ENCODE measurements at regions not wholly inside any gene's neighbourhood (a gene's known extent, or its start where the extent isn't known, plus 50 kb on each side); places are given as distances from the start of the nearest gene placed in this dataset.
A peak's percentile ranks its signal among the peaks of the same experiment; 100 is the strongest.

GRCh38 chr15:35289024-35289617 lies 204.0 kb upstream of the NANOGP8 start:
- Histone ChIP-seq H3K4me2 (ENCODE audit: low read depth, low read length, poor library complexity, severe bottlenecking) (no peak overlapping the region), H3K9me2 (replicated peaks; ENCODE audit: low read depth, low read length) (no peaks in the 10 kb centered on the region), H3K27me3 (ENCODE audit: insufficient read depth, low read length, poor library complexity, severe bottlenecking) (no peaks in the 10 kb centered on the region), H3K4me3 (ENCODE audit: low read length, poor library complexity, severe bottlenecking) (no peak overlapping the region), H3K4me1 (ENCODE audit: insufficient read depth, low read length, poor library complexity, severe bottlenecking) (no peaks in the 10 kb centered on the region), H3K9ac (ENCODE audit: low read depth, low read length, poor library complexity, severe bottlenecking) (no peak overlapping the region), H2AFZ (ENCODE audit: low read length) (no peak overlapping the region), H3F3A (ENCODE audit: low read depth) (no peaks in the 10 kb centered on the region), H4K20me1 (ENCODE audit: insufficient read depth, low read length, poor library complexity, severe bottlenecking) (no peaks in the 10 kb centered on the region), H3K79me2 (ENCODE audit: insufficient read depth, low read length) (no peaks in the 10 kb centered on the region), H3K9me3 (ENCODE audit: insufficient read depth, low read depth, low read length) (no peaks in the 10 kb centered on the region), H3K36me3 (ENCODE audit: insufficient read depth, low read length) (no peaks in the 10 kb centered on the region)
- peak; percentile 91 for TF ChIP-seq CTCF (conservative IDR thresholded peaks at IDR 0.05; ENCODE audit: low read length)
- TF ChIP-seq EZH2phosphoT487 (IDR thresholded peaks at IDR 0.05; ENCODE audit: borderline replicate concordance) = no peak

GRCh38 chr15:35288580-35288979 lies 203.5 kb upstream of the NANOGP8 start:
- H3F3A ChIP-seq (ENCODE audit: low read depth) = no peaks in the 10 kb centered on the region
- H3K9me3 ChIP-seq (ENCODE audit: insufficient read depth, low read depth, low read length) = no peaks in the 10 kb centered on the region
- H3K4me3 ChIP-seq (ENCODE audit: low read length, poor library complexity, severe bottlenecking) = no peak overlapping the region
- H3K9me2 ChIP-seq (replicated peaks; ENCODE audit: low read depth, low read length) = no peaks in the 10 kb centered on the region
- H4K20me1 ChIP-seq (ENCODE audit: insufficient read depth, low read length, poor library complexity, severe bottlenecking) = no peaks in the 10 kb centered on the region
- H3K79me2 ChIP-seq (ENCODE audit: insufficient read depth, low read length) = no peaks in the 10 kb centered on the region
- H3K4me2 ChIP-seq (ENCODE audit: low read depth, low read length, poor library complexity, severe bottlenecking) = no peak overlapping the region
- TF ChIP-seq CTCF (conservative IDR thresholded peaks at IDR 0.05; ENCODE audit: low read length) (no peak), EZH2phosphoT487 (IDR thresholded peaks at IDR 0.05; ENCODE audit: borderline replicate concordance) (no peak)
- no peak overlapping the region for H3K9ac ChIP-seq (ENCODE audit: low read depth, low read length, poor library complexity, severe bottlenecking)
- H3K36me3 ChIP-seq (ENCODE audit: insufficient read depth, low read length) = no peaks in the 10 kb centered on the region
- no peaks in the 10 kb centered on the region for H3K27me3 ChIP-seq (ENCODE audit: insufficient read depth, low read length, poor library complexity, severe bottlenecking)
- no peaks in the 10 kb centered on the region for H3K4me1 ChIP-seq (ENCODE audit: insufficient read depth, low read length, poor library complexity, severe bottlenecking)
- no peak overlapping the region for H2AFZ ChIP-seq (ENCODE audit: low read length)

- no peaks in the 10 kb centered on the region for H3K9me3 ChIP-seq (ENCODE audit: insufficient read depth, low read depth, low read length)
These were observed 201.6 kb upstream of the NANOGP8 start for GRCh38 chr15:35286721-35287120.

More at GRCh38 chr15:35286721-35287120, 201.6 kb upstream of the NANOGP8 start:
- Histone ChIP-seq H3K4me1 (ENCODE audit: insufficient read depth, low read length, poor library complexity, severe bottlenecking) (no peaks in the 10 kb centered on the region), H4K20me1 (ENCODE audit: insufficient read depth, low read length, poor library complexity, severe bottlenecking) (no peaks in the 10 kb centered on the region), H3K9ac (ENCODE audit: low read depth, low read length, poor library complexity, severe bottlenecking) (no peak overlapping the region), H3K9me2 (replicated peaks; ENCODE audit: low read depth, low read length) (no peaks in the 10 kb centered on the region), H3F3A (ENCODE audit: low read depth) (no peaks in the 10 kb centered on the region), H3K36me3 (ENCODE audit: insufficient read depth, low read length) (no peaks in the 10 kb centered on the region), H3K4me3 (ENCODE audit: low read length, poor library complexity, severe bottlenecking) (no peak overlapping the region), H2AFZ (ENCODE audit: low read length) (no peak overlapping the region), H3K79me2 (ENCODE audit: insufficient read depth, low read length) (no peaks in the 10 kb centered on the region), H3K27me3 (ENCODE audit: insufficient read depth, low read length, poor library complexity, severe bottlenecking) (no peaks in the 10 kb centered on the region), H3K4me2 (ENCODE audit: low read depth, low read length, poor library complexity, severe bottlenecking) (no peak overlapping the region)
- no peak for TF ChIP-seq EZH2phosphoT487 (IDR thresholded peaks at IDR 0.05; ENCODE audit: borderline replicate concordance)
- TF ChIP-seq CTCF (conservative IDR thresholded peaks at IDR 0.05; ENCODE audit: low read length) = no peak
